ENCODE measurements at regions not wholly inside any gene's neighbourhood (a gene's known extent, or its start where the extent isn't known, plus 50 kb on each side); places are given as distances from the start of the nearest gene placed in this dataset.
"Not testable (repeated sequence)": the region's sequence is repeated elsewhere in the genome, so short reads cannot be mapped to it uniquely, and the experiment has no call there.

DNA sequence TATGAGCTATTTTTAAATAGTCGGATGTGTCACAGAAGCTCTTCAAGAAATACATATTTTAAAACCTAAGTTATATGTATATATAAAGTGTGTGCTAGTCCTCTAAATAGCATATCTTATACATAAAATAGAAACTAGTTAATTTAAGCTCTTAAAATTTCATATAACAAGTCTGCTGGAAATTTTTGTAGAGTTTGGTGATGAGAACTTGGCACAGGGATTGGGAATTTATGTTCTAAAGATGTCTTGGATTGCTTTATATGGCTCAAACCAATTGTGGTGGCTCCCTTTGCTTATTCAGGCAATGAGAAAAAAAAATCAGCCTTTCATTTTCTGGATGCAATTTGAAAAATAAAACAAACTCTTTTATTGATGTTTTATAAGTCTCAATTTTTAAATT, 142.8 kb upstream of the KCNJ3 start:
- Mint-ChIP-seq H3K27me3 (ENCODE audit: insufficient read depth) (no peaks in the 10 kb centered on the region), H3K4me3 (no peak overlapping the region), H3K36me3 (ENCODE audit: low read depth) (no peaks in the 10 kb centered on the region), H3K9me3 (no peaks in the 10 kb centered on the region), H3K4me1 (ENCODE audit: low read depth) (no peaks in the 10 kb centered on the region), H3K27ac (no peak overlapping the region)
- no peak for DNase-seq (ENCODE audit: low spot score)
- intact Hi-C loops (cut with micrococcal nuclease): no loop called here

DNA sequence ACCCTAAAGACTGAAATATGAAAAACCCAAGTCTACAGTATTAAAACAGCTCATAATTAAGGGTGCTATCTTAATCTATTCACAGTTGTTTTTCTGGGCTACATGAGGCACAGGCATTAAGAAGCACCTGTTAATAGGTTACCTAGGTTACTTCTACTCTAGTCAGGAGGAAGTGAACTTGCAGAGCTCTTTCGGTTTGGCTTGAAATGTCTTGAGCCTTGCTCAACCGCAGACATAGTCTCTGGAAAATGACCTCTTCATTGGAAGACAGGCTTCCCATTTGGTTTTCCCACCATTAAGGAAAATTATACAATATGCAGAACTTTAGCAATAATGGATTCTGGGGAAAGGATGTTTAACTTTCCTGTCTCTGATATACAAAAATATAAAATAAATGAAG, 142.3 kb upstream of the KCNJ3 start:
- H3K9me3 Mint-ChIP-seq: no peaks in the 10 kb centered on the region
- intact Hi-C loops (cut with micrococcal nuclease): no loop called here
- H3K36me3 Mint-ChIP-seq (ENCODE audit: low read depth): no peaks in the 10 kb centered on the region
- no peaks in the 10 kb centered on the region for H3K4me1 Mint-ChIP-seq (ENCODE audit: low read depth)
- H3K27ac Mint-ChIP-seq: no peak overlapping the region
- H3K4me3 Mint-ChIP-seq: no peak overlapping the region
- no peak for DNase-seq (ENCODE audit: low spot score)
- H3K27me3 Mint-ChIP-seq (ENCODE audit: insufficient read depth): no peaks in the 10 kb centered on the region

GRCh38 chr2:154556607-154557006, 141.9 kb upstream of the KCNJ3 start:
- Mint-ChIP-seq H3K4me1 (ENCODE audit: low read depth) (no peaks in the 10 kb centered on the region), H3K9me3 (no peaks in the 10 kb centered on the region), H3K27ac (no peak overlapping the region), H3K4me3 (no peak overlapping the region), H3K36me3 (ENCODE audit: low read depth) (no peaks in the 10 kb centered on the region), H3K27me3 (ENCODE audit: insufficient read depth) (no peaks in the 10 kb centered on the region)
- DNase-seq (ENCODE audit: low spot score): no peak
- intact Hi-C loops (cut with micrococcal nuclease): no loop called here

DNA sequence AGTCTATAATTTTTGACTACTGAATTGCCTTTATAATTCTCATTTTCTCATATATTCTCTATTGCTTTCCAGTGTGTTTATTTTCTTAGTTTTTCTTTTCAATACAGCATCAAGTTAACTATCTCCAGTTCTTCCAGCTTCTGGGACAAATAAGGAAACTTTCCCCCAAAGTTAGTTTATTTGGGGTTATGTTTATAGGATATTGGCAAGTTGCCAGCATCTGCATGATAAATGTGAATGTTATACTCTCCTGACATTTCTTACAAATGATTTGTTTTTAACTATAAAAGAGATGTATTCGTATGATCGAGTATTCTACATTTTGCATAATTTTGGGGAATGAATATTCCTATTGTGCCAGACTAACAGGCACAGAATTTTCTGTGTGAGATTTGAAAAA, 140.6 kb upstream of the KCNJ3 start:
- H3K9me3 Mint-ChIP-seq: no peaks in the 10 kb centered on the region
- DNase-seq (ENCODE audit: low spot score): no peak
- no peaks in the 10 kb centered on the region for H3K4me1 Mint-ChIP-seq (ENCODE audit: low read depth)
- no peak overlapping the region for H3K4me3 Mint-ChIP-seq
- H3K27me3 Mint-ChIP-seq (ENCODE audit: insufficient read depth): no peaks in the 10 kb centered on the region
- intact Hi-C loops (cut with micrococcal nuclease): no loop called here
- H3K27ac Mint-ChIP-seq: no peak overlapping the region
- H3K36me3 Mint-ChIP-seq (ENCODE audit: low read depth): no peaks in the 10 kb centered on the region

GRCh38 chr2:154565433-154565832, 133.1 kb upstream of the KCNJ3 start:
- intact Hi-C loops (cut with micrococcal nuclease): no loop called here
- Mint-ChIP-seq H3K9me3 (peaks cover 9% of the 10 kb centered on the region), H3K27ac (no peak overlapping the region), H3K27me3 (ENCODE audit: insufficient read depth) (no peaks in the 10 kb centered on the region), H3K36me3 (ENCODE audit: low read depth) (no peaks in the 10 kb centered on the region), H3K4me3 (no peak overlapping the region), H3K4me1 (ENCODE audit: low read depth) (no peaks in the 10 kb centered on the region)
- no peak for DNase-seq (ENCODE audit: low spot score)

DNA sequence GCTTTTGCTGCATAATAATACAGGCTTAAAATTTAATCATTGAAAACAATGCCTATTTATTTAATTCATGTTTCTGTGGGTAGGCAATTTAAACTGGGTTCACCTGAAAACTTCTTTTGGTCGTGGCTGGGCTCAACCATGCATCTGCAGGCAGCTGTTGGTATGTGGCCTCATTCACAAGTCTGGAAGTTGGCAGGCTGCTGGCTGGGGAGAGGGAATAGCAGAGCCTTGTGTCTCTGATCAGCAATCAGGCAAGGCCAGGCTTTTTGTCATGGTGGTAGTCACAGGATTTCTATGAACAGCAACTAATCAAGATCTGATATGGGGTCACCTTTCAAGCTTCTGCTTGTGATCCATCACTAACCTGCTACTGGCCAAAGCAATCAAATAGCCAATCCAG, 130.1 kb upstream of the KCNJ3 start:
- Mint-ChIP-seq H3K36me3 (ENCODE audit: low read depth) (no peaks in the 10 kb centered on the region), H3K9me3 (peaks cover 9% of the 10 kb centered on the region), H3K27ac (no peak overlapping the region), H3K4me1 (ENCODE audit: low read depth) (no peaks in the 10 kb centered on the region), H3K4me3 (no peak overlapping the region), H3K27me3 (ENCODE audit: insufficient read depth) (no peaks in the 10 kb centered on the region)
- no peak for DNase-seq (ENCODE audit: low spot score)
- intact Hi-C loops (cut with micrococcal nuclease): no loop called here

DNA sequence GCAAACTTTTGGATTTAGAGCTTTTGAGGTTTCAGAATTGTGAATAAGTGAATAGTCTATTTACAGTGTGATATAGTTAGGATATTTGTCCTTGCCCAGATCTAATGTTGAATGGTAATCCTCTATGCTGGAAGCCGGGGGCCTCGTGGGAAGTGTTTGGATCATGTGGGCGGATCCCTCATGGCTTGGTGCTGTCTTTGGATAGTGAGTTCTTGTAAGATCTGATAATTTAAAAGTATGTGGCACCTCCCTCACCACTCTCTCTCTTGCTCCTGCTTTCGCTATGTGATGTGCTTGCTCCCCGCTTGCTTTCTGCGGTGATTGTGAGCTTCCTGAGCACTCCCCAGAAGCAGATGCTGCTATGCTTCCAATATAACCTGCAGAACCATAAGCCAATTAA, 128.0 kb upstream of the KCNJ3 start:
- no peaks in the 10 kb centered on the region for H3K4me1 Mint-ChIP-seq (ENCODE audit: low read depth)

GRCh38 chr2:154576699-154577098, 121.8 kb upstream of the KCNJ3 start:
- H3K27me3 Mint-ChIP-seq (ENCODE audit: insufficient read depth); H3K9me3 Mint-ChIP-seq; H3K36me3 Mint-ChIP-seq (ENCODE audit: low read depth); H3K4me1 Mint-ChIP-seq (ENCODE audit: low read depth); DNase-seq (ENCODE audit: low spot score); H3K27ac Mint-ChIP-seq; intact Hi-C loops (cut with micrococcal nuclease); H3K4me3 Mint-ChIP-seq: not testable (repeated sequence)

More for the DNA sequence above, 128.0 kb upstream of the KCNJ3 start:
- Mint-ChIP-seq H3K36me3 (ENCODE audit: low read depth) (no peaks in the 10 kb centered on the region), H3K4me3 (no peak overlapping the region), H3K27me3 (ENCODE audit: insufficient read depth) (no peaks in the 10 kb centered on the region), H3K9me3 (peaks cover 8% of the 10 kb centered on the region), H3K27ac (no peak overlapping the region)
- no peak for DNase-seq (ENCODE audit: low spot score)
- intact Hi-C loops (cut with micrococcal nuclease): no loop called here

DNA sequence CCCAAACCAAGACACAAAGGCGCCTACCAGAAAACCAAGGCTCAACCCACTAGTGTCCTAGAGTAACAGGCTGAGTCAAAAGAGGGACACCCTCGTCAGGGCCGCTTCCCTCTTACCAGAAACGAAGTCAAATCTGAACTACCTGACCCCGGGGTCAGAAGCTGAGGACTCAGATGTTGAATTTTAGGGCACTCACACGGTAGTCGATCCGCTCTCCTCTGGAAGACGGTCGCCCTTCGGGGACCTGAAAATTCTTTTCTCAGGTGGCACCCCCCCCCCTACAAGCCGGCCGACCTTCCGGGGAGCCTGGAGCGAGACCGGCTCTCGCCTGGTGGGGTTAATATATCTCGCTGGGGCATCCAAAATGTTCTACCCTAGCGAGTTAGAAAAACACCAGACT, 121.1 kb upstream of the KCNJ3 start:
- no peaks in the 10 kb centered on the region for H3K9me3 Mint-ChIP-seq
- H3K4me3 Mint-ChIP-seq: no peak overlapping the region
- no peaks in the 10 kb centered on the region for H3K4me1 Mint-ChIP-seq (ENCODE audit: low read depth)
- no peaks in the 10 kb centered on the region for H3K27me3 Mint-ChIP-seq (ENCODE audit: insufficient read depth)
- DNase-seq (ENCODE audit: low spot score): no peak
- H3K27ac Mint-ChIP-seq: no peak overlapping the region
- intact Hi-C loops (cut with micrococcal nuclease): no loop called here
- no peaks in the 10 kb centered on the region for H3K36me3 Mint-ChIP-seq (ENCODE audit: low read depth)

DNA sequence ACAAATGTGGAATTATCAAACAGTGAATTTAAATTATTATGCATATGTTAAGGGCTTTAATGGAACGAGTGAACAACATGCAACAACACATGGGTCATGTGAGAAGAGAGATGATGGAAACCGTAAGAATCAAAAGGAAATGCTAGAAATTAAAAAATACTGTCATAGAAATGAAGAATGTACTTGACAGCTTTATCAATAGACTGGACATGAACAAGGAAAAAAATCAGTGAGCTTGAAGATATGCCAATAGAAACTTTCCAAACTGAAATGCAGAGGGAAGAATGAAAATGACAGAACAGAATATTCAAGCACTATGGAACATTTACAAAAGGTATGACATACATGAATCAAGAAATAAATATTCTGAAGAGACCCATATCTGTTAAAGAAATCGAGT, 117.7 kb upstream of the KCNJ3 start:
- Mint-ChIP-seq H3K9me3 (peaks cover 3% of the 10 kb centered on the region), H3K27ac (no peak overlapping the region), H3K36me3 (ENCODE audit: low read depth) (no peaks in the 10 kb centered on the region), H3K4me1 (ENCODE audit: low read depth) (no peaks in the 10 kb centered on the region), H3K4me3 (no peak overlapping the region), H3K27me3 (ENCODE audit: insufficient read depth) (no peaks in the 10 kb centered on the region)
- intact Hi-C loops (cut with micrococcal nuclease): no loop called here
- no peak for DNase-seq (ENCODE audit: low spot score)

GRCh38 chr2:154582694-154583093, 115.8 kb upstream of the KCNJ3 start:
- H3K9me3 Mint-ChIP-seq: not testable (repeated sequence)

DNA sequence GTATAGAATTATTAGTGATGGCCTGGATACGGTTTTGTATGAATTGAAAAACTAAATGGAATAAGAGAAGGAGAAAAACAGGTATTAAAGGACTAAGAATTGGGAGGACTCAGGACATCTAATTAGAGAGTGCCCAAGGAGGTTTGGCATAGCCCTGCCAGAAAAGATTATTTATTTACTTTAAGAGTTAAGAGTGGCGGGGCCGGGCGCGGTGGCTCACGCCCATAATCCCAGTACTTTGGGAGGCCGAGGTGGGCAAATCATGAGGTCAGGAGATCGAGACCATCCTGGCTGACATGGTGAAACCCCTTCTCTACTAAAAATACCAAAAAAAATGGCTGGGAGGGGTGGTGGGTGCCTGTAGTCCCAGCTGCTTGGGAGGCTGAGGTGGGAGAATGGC, 115.2 kb upstream of the KCNJ3 start:
- not testable (repeated sequence) for H3K27me3 Mint-ChIP-seq (ENCODE audit: insufficient read depth); H3K27ac Mint-ChIP-seq; H3K4me1 Mint-ChIP-seq (ENCODE audit: low read depth)

More at GRCh38 chr2:154582694-154583093, 115.8 kb upstream of the KCNJ3 start:
- H3K4me1 Mint-ChIP-seq (ENCODE audit: low read depth); H3K36me3 Mint-ChIP-seq (ENCODE audit: low read depth); H3K27me3 Mint-ChIP-seq (ENCODE audit: insufficient read depth); H3K27ac Mint-ChIP-seq; intact Hi-C loops (cut with micrococcal nuclease); DNase-seq (ENCODE audit: low spot score); H3K4me3 Mint-ChIP-seq: not testable (repeated sequence)

GRCh38 chr2:154587739-154588138, 110.8 kb upstream of the KCNJ3 start:
- H3K27ac Mint-ChIP-seq: no peak overlapping the region
- intact Hi-C loops (cut with micrococcal nuclease): no loop called here
- H3K4me3 Mint-ChIP-seq: no peak overlapping the region
- no peaks in the 10 kb centered on the region for H3K27me3 Mint-ChIP-seq (ENCODE audit: insufficient read depth)
- H3K4me1 Mint-ChIP-seq (ENCODE audit: low read depth): no peaks in the 10 kb centered on the region
- no peak for DNase-seq (ENCODE audit: low spot score)
- peaks cover 3% of the 10 kb centered on the region for H3K9me3 Mint-ChIP-seq
- no peaks in the 10 kb centered on the region for H3K36me3 Mint-ChIP-seq (ENCODE audit: low read depth)

More for the DNA sequence above, 115.2 kb upstream of the KCNJ3 start:
- H3K36me3 Mint-ChIP-seq (ENCODE audit: low read depth); DNase-seq (ENCODE audit: low spot score); H3K9me3 Mint-ChIP-seq; intact Hi-C loops (cut with micrococcal nuclease); H3K4me3 Mint-ChIP-seq: not testable (repeated sequence)

DNA sequence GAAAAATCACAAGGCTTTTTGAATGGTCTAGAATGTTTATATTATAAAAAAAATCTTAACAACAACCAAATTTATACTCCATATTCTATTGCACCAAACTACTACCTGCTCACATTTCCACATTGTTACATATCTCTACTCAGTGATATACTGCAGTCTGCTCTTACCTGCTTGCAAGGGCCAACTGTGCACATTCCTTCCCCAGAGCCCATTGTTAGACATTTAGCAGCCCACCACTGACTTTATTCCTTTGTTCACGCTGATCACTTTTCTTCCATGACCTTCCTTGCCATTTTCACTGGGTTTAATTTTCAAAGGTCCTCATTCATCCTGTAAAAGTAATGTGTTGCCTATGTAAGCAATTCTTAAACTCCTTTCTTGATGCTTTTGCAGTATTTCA, 109.7 kb upstream of the KCNJ3 start:
- no peak overlapping the region for H3K4me3 Mint-ChIP-seq
- no peaks in the 10 kb centered on the region for H3K4me1 Mint-ChIP-seq (ENCODE audit: low read depth)
- H3K27me3 Mint-ChIP-seq (ENCODE audit: insufficient read depth): no peaks in the 10 kb centered on the region
- H3K36me3 Mint-ChIP-seq (ENCODE audit: low read depth): no peaks in the 10 kb centered on the region
- H3K9me3 Mint-ChIP-seq: no peaks in the 10 kb centered on the region
- no peak overlapping the region for H3K27ac Mint-ChIP-seq
- intact Hi-C loops (cut with micrococcal nuclease): no loop called here
- no peak for DNase-seq (ENCODE audit: low spot score)

All from activated T-helper 1 cell treated with anti-CD3 and anti-CD28 coated beads, Interleukin-12 subunit alpha, Interleukin-12 subunit beta, Interleukin-2, Interleukin-4 antibody, amounts not matched to agents 30 ng/mL and 10 ng/mL and 1 ng/mL, durations not matched to agents 14 hours and 24 hours and 36 hours (primary cell).